B cell (primary cell): ENCODE measurements at regions not wholly inside any gene's neighbourhood (a gene's known extent, or its start where the extent isn't known, plus 50 kb on each side); places are given as distances from the start of the nearest gene placed in this dataset.

Experiments
- ATAC-seq: fragments of 200-7000 bp; cut with Tn5 transposase; one replicate; pipeline ENCODE4 v1.10.0; 2021; ENCODE audit warnings: low read depth, mild to moderate bottlenecking, moderate number of reproducible peaks, moderate library complexity
- CTCF ChIA-PET: fragments of 350-600 bp; sonication (Branson Sonifier 250); formaldehyde crosslinking; loops from one replicate; lab custom pipeline; 2021; ENCODE audit warnings: antibody characterized with exemption, inconsistent platforms; lab: Charles Lee
- POLR2A ChIA-PET: fragments of 350-600 bp; sonication (Branson Sonifier 250); formaldehyde crosslinking; loops from one replicate; lab custom pipeline; 2021; ENCODE audit warnings: antibody characterized with exemption; lab: Charles Lee
- DNase-seq: peaks from one replicate; pipeline ENCODE4 v3.0.0; 2013
- H2AFZ ChIP-seq: 2 replicates; pipeline ENCODE4 v1.6.1; 2012; ENCODE audit warnings: mild to moderate bottlenecking, low read depth, low read length; ENCODE audit not compliant: insufficient read depth, poor library complexity, severe bottlenecking
- H3K27ac ChIP-seq, 2 donors: 1 replicate in 1 of 2; 2 replicates in 1 of 2; pipeline ENCODE4 v1.5.1; 2012 to 2013; ENCODE audit warnings: low read length in 2 of 2, mild to moderate bottlenecking in 2 of 2, moderate library complexity in 1 of 2
- H3K27me3 ChIP-seq, 4 experiments: fragments of 200-600 bp in 1 of 4; sonication (generic) in 1 of 4; replicated peaks in 1 of 4; 1 replicate in 2 of 4; 2 replicates in 2 of 4; pipeline versions ENCODE4 v1.6.1 to v1.7.0; 2013 to 2016; ENCODE audit warnings: low read length in 3 of 4, mild to moderate bottlenecking in 2 of 4, mixed read lengths in 1 of 4, moderate library complexity in 1 of 4; ENCODE audit not compliant: insufficient read depth in 4 of 4, control insufficient read depth in 3 of 4; ENCODE audit errors: control extremely low read depth in 1 of 4
- H3K36me3 ChIP-seq, 2 experiments: replicated peaks in 1 of 2; 1 replicate in 1 of 2; 2 replicates in 1 of 2; pipeline versions ENCODE4 v1.6.1 to v1.7.1; 2013; ENCODE audit warnings: low read length in 1 of 2; ENCODE audit not compliant: insufficient read depth in 2 of 2, control insufficient read depth in 1 of 2; ENCODE audit errors: control extremely low read depth in 1 of 2, extremely low read depth in 1 of 2
- H3K4me1 ChIP-seq, 2 donors: fragments of 200-600 bp in 1 of 2; sonication (generic) in 1 of 2; 1 replicate in 1 of 2; 2 replicates in 1 of 2; pipeline versions ENCODE4 v1.5.1 to v1.6.1; 2013 to 2017; ENCODE audit warnings: low read length in 2 of 2; ENCODE audit not compliant: control insufficient read depth in 2 of 2, insufficient read depth in 2 of 2
- H3K4me2 ChIP-seq: replicated peaks from 2 replicates; pipeline ENCODE3; 2012; ENCODE audit warnings: mild to moderate bottlenecking, low read depth, low read length; ENCODE audit not compliant: poor library complexity, severe bottlenecking
- H3K4me3 ChIP-seq, 5 experiments: fragments of 200-600 bp in 1 of 5; sonication (generic) in 1 of 5; 1 replicate in 3 of 5; 2 replicates in 2 of 5; pipeline versions ENCODE4 v1.5.1 to v1.7.0; 2011 to 2016; ENCODE audit warnings: low read length in 4 of 5, mild to moderate bottlenecking in 4 of 5, low read depth in 2 of 5, control low read depth in 1 of 5, moderate library complexity in 1 of 5; ENCODE audit not compliant: insufficient read depth in 1 of 5; ENCODE audit errors: control extremely low read depth in 1 of 5, extremely low read depth in 1 of 5
- H3K79me2 ChIP-seq: fragments of 200-600 bp; sonication (generic); one replicate; pipeline ENCODE4 v1.6.0; 2016; ENCODE audit warnings: low read length; ENCODE audit not compliant: control insufficient read depth, insufficient read depth
- H3K9ac ChIP-seq: fragments of 200-600 bp; sonication (generic); 2 replicates; pipeline ENCODE4 v1.6.1; 2017; ENCODE audit warnings: mild to moderate bottlenecking, low read length, moderate library complexity
- H3K9me3 ChIP-seq, 3 donors: one replicate each; pipeline versions ENCODE4 v1.6.1 to v1.7.1; 2013; ENCODE audit warnings: low read length in 2 of 3; ENCODE audit not compliant: control insufficient read depth in 2 of 3, insufficient read depth in 1 of 3; ENCODE audit errors: control extremely low read depth in 1 of 3
- H4K20me1 ChIP-seq: 2 replicates; pipeline ENCODE4 v1.6.0; 2012; ENCODE audit warnings: mild to moderate bottlenecking, low read length; ENCODE audit not compliant: insufficient read depth, control insufficient read depth, poor library complexity, severe bottlenecking
- H3K27ac Mint-ChIP-seq: one replicate; pipeline ENCODE4 v1.8.0; 2021; ENCODE audit warnings: mixed read lengths
- H3K27me3 Mint-ChIP-seq: one replicate; pipeline ENCODE4 v1.8.0; 2021; ENCODE audit warnings: mixed read lengths
- H3K4me1 Mint-ChIP-seq: one replicate; pipeline ENCODE4 v1.8.0; 2021; ENCODE audit warnings: mixed read lengths
- H3K4me3 Mint-ChIP-seq: one replicate; pipeline ENCODE4 v1.8.0; 2021; ENCODE audit warnings: mixed read lengths
- H3K9me3 Mint-ChIP-seq: one replicate; pipeline ENCODE4 v1.8.0; 2022; ENCODE audit warnings: mixed read lengths; ENCODE audit not compliant: insufficient read depth
- EZH2 ChIP-seq: IDR thresholded peaks from 2 replicates; pipeline ENCODE4 v1.6.1; 2012; ENCODE audit warnings: borderline replicate concordance, low read depth, mild to moderate bottlenecking, moderate library complexity, low read length; ENCODE audit not compliant: insufficient read depth, poor library complexity, severe bottlenecking
- WGBS: methylation state at CpG from one replicate; pipeline ENCODE4 v1.1.5; 2013; ENCODE audit warnings: missing lambda C conversion rate; ENCODE audit not compliant: insufficient coverage; 5-methylcytosine and 5-hydroxymethylcytosine counted together
- intact Hi-C: fragments of 100-400 bp; cut with micrococcal nuclease; formaldehyde crosslinking; loops from one replicate; pipeline ENCODE4 v1.10.0; 2022
- TF ChIP-seq, protein P1 (sequence below): fragments of 200-600 bp; IDR thresholded peaks from one replicate; pipeline ENCODE4 v1.8.0; 2022; ENCODE audit warnings: antibody characterized with exemption, mild to moderate bottlenecking

DNA sequence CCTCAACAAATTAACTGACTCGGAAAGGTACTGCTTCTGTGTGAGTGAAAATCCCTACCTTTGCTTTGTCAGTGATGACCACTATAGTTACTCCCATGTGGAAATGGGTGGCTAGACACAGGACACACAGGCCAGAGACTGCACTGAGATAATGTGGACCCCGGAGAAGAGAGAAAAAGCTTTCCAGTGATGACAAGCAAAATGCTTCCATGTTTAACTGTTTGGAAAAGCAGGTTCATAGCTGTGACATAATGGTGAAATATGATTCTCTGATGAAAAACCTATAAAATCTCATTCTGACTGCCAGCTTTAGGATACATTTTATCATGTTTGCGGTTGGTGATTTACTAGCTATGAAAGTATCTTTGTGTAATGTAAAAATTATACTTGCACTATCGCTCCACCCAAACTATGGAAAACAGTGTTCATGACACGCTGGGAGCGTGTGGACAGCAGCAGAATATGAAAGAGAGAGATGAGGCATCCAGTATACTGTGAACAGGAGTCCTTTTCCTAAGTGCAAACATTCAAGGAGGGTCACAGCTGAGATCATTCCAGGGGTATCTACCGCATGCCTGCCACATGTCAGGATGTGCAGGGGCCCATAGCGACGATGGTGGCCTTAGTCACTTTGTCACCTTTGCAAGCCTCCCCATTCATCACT, 782.7 kb upstream of the SOX11 start:
- H3K4me1 Mint-ChIP-seq, result no peaks in the 10 kb centered on the region
- H3K27ac ChIP-seq, result no peak overlapping the region
- no peak overlapping the region for H3K27ac Mint-ChIP-seq
- POLR2A ChIA-PET, result no interaction called here
- H3K36me3 ChIP-seq, result no peaks in the 10 kb centered on the region
- no peaks in the 10 kb centered on the region for H4K20me1 ChIP-seq
- no peak overlapping the region for H3K4me3 ChIP-seq
- no peak overlapping the region for H3K4me3 Mint-ChIP-seq
- intact Hi-C loops, result no loop called here
- no peaks in the 10 kb centered on the region for H3K27me3 ChIP-seq
- CTCF ChIA-PET, result no interaction called here
- no peak overlapping the region for H3K4me2 ChIP-seq
- no peak for TF ChIP-seq EZH2
- TF ChIP-seq, protein P1, sequence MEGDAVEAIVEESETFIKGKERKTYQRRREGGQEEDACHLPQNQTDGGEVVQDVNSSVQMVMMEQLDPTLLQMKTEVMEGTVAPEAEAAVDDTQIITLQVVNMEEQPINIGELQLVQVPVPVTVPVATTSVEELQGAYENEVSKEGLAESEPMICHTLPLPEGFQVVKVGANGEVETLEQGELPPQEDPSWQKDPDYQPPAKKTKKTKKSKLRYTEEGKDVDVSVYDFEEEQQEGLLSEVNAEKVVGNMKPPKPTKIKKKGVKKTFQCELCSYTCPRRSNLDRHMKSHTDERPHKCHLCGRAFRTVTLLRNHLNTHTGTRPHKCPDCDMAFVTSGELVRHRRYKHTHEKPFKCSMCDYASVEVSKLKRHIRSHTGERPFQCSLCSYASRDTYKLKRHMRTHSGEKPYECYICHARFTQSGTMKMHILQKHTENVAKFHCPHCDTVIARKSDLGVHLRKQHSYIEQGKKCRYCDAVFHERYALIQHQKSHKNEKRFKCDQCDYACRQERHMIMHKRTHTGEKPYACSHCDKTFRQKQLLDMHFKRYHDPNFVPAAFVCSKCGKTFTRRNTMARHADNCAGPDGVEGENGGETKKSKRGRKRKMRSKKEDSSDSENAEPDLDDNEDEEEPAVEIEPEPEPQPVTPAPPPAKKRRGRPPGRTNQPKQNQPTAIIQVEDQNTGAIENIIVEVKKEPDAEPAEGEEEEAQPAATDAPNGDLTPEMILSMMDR, result no peak
- WGBS, result 88% methylated on average over 7 of the region's 9 CpGs
- H3K27me3 Mint-ChIP-seq, result no peaks in the 10 kb centered on the region
- H3K79me2 ChIP-seq, result no peaks in the 10 kb centered on the region
- DNase-seq (no peak), ATAC-seq (no peak)
- no peak overlapping the region for H3K9ac ChIP-seq
- H3K9me3 Mint-ChIP-seq, result peaks cover 4% of the 10 kb centered on the region
- no peaks in the 10 kb centered on the region for H3K9me3 ChIP-seq
- H2AFZ ChIP-seq, result no peak overlapping the region
- no peaks in the 10 kb centered on the region for H3K4me1 ChIP-seq

DNA sequence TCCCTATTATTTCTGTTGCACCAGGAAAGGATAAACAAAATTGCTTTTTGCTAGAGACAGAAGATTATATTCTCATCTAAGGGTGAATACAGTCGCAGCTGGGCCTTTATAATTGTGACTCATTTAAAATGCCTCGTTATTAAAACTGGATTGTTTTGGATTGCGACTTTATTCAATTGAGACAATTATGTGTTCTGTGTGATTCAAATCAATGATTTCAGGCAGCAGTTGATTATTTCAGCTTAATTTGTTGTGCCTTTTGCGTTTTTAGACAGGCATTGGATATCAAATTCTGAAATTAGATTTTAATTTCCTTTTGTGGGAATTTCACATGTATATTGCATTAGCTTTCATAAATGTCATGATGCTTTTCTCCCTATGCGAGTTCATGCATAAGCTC, 778.1 kb upstream of the SOX11 start:
- Histone ChIP-seq H4K20me1 (no peaks in the 10 kb centered on the region), H3K79me2 (no peaks in the 10 kb centered on the region), H3K4me2 (no peak overlapping the region), H2AFZ (no peak overlapping the region), H3K27me3 (no peaks in the 10 kb centered on the region), H3K9me3 (no peaks in the 10 kb centered on the region), H3K4me3 (no peak overlapping the region), H3K9ac (no peak overlapping the region), H3K4me1 (no peaks in the 10 kb centered on the region), H3K36me3 (no peaks in the 10 kb centered on the region), H3K27ac (no peak overlapping the region)
- Mint-ChIP-seq H3K4me1 (no peaks in the 10 kb centered on the region), H3K9me3 (peaks cover 2% of the 10 kb centered on the region), H3K4me3 (no peak overlapping the region), H3K27me3 (no peaks in the 10 kb centered on the region), H3K27ac (no peak overlapping the region)
- TF ChIP-seq, protein P1, result no peak
- TF ChIP-seq EZH2, result no peak
- 90% methylated on average over 4 of the region's 5 CpGs for WGBS
- ATAC-seq, result no peak
- no peak for DNase-seq
- ChIA-PET CTCF (no interaction called here), POLR2A (no interaction called here)
- intact Hi-C loops, result no loop called here
